CD4-positive, alpha-beta T cell treated with Interferon alpha-2 for 1 hour (primary cell): ENCODE measurements at regions not wholly inside any gene's neighbourhood (a gene's known extent, or its start where the extent isn't known, plus 50 kb on each side); places are given as distances from the start of the nearest gene placed in this dataset.
"Not testable (repeated sequence)": the region's sequence is repeated elsewhere in the genome, so short reads cannot be mapped to it uniquely, and the experiment has no call there.

Experiments used
- DNase-seq, 2 donors: peaks; one replicate each; pipeline ENCODE4 v3.0.0-alpha.2; 2020 to 2022

DNA sequence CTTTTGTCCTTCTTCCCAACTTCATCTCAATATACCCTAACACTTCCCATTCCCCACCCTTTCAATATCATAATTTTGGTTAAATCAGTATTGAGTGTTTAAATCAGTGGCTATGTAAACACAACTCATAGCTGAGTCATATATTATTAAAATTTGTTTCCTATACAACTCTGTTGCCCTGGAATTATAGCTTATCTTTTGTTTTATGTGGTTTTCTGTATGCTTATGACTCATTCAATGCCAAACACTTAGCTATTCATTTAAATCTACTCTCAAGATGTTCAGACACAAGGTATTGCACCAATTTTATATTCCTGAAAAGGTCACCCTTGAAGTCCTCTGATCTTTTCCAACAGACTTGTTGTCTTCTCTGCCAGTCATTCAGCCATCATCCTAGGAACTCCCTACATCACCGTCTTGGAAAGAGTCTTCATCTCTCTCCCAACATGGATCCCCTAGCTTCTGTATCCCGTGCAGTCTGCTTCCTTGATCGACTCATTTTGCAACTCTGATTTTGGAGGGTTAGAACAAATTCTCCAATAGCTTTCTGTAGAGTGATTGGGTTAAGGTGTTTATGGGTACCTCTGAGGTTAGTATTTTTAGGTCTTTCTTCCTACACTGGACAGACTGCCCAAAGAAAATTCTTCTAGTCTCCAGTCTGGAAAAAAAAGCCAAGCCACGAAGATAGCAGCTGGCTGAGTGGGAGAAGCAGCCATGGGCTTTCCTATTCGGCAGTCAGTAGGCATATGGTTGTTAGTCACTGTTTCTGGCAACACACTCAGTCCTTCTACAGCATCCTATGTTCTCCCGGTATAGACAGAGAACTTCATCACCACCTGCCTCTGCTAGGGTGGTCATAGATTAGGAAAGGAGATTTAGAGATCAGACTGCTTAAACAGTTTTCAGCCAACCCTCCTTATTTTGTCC is 102.1 kb downstream of the CRPPA start:
- no peak for DNase-seq

DNA sequence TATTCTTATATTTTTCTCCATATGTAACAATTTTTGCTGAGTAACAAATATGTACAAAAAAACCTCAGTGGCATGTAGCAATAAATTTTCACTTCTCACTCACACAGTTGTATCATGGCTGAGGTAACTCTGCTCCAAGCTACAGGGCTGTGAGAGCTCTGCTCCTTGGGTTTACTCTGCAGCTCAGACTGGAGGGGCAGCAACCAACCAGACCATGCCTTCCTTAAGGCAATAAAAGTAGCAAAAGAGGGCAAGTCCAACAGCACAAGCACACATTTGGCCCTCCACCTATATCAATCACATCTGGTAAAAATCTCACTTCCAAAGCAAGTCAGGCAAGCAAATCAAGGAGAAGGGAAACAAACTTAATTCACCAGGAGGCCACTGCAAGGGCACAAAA is 102.9 kb downstream of the CRPPA start:
- DNase-seq, result no peak

DNA sequence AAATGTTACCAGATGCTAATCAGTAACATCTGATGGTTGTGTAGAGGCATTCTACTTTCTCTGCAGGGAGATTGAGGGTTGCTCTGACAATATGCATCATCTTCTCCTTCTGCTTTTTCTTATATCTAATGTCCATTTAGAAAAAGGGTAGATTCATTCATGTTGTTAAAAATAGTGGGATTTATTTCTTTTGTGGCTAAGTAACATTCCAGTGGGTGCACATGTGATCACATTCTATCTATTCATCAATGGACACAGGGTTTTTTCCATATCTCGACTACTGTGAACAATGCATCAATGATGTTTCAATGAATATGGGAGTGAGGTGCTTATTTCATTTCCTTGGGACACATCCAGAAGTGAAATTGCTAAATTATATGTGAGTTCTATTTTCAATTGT is 103.9 kb downstream of the CRPPA start:
- no peak for DNase-seq

DNA sequence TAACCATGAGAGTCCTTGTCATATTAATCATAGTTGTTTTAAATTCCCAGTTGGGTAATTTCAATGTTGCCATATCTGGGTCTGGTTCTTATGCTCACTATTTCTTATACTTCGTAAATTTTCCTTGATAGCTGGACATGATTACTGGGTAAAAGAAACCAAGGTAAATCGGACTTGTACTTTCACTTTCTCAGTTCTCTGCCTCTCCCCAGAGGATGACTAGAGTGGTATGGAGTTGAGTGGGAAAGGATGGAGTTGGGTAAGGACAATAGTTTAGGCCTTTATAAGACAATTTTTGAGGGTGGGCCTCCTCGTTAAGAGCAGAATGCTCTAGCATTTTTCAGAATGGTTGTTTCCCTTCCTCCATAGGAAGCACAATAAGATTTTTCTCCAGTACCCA is 106.1 kb downstream of the CRPPA start:
- DNase-seq, result no peak

DNA sequence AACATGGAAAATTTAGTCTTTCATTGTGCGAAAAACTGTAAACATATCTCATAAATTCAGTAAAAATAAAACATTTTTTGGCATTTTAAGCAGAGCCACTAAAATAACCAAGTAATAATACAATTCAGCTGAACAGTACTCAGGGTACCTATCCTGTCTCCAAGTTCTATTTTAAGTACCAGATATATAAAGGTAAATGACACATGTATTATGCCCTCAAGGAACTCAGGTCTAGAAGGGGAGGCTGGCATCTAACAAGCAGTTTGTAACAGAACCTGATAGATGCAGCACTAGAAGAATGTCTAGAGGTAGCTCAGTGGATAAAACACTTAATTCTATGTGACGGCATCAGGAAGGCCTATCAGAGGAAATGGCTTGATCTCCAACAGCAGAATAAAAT is 112.2 kb downstream of the CRPPA start:
- no peak for DNase-seq

DNA sequence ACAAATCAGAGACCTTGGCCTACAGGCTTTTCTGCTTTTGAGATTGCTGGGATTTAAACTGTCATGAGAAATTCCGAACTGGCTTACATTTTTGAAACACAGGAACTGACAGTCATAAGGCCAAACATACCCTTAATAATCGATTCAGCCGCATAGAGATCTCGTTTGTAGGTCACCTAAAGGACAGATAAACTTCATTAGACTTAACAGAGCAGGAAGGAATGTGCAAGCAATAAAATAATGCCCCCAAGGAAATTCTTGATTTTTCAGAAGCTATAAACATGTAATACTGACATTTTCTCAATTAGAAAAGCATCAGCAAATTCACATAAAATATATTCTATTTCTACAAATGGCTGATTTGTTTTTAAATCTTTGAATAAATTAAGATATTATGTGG is 120.0 kb downstream of the CRPPA start:
- DNase-seq, result no peak

DNA sequence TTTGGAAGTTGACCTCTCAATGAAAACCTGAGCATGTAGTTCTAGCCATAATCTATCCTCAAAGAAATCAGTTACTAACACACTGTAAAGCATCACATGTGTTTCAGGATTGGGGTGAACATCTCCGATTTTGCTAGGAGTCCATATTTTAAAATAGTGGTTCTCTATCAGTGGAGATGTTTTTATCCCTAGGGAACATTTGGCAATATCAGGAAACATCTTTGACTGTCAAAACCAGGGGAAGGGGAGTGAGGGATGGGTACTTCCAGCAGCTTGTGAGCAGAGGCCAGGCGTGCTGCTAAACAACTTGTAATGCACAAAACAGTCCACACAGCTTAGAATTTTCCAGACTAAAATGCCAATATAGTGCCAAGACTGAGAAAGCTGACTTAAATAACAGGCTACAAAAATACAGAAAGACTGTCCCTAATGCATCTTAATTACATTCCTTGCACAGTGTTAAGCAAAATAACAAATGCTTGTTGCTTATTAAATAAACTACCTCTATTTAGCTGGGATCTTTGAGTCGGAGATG is 120.9 kb downstream of the CRPPA start:
- no peak for DNase-seq

DNA sequence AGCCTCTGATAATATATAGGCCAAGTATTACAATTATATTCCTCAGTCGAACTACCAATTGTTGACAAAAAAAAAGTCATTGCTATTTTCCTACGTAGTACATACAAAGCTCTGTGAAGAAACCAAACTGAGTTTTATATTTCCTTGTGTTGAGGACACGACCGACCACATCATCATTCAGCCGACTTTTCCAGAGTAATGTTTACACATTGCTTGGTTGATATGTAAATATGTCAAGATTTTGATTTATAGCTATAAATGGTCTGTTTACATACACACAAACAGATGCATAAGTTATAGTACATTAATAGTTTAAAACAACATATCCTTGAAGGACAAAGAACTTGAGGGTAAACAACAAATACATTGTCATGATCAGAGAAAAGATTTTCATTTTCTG is 121.5 kb downstream of the CRPPA start:
- no peak for DNase-seq

DNA sequence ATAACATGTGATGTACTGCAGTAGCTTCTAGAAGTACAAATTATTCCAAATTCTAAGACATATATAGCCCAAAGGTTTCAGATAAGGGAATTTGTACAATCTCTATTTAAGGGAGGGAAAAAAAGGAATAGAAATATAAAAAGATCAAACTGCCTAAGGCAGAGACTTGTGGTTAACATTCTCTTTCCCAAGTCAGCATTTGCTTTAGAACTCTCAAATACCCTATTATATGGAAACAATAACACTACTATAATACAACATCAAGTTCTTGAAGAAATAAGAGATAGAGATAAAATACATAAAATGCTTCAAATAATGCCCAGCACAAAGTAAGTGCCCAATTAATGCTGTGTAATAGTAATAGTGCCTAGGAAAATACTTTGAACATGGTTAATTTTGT is 123.1 kb downstream of the CRPPA start:
- DNase-seq, result no peak

DNA sequence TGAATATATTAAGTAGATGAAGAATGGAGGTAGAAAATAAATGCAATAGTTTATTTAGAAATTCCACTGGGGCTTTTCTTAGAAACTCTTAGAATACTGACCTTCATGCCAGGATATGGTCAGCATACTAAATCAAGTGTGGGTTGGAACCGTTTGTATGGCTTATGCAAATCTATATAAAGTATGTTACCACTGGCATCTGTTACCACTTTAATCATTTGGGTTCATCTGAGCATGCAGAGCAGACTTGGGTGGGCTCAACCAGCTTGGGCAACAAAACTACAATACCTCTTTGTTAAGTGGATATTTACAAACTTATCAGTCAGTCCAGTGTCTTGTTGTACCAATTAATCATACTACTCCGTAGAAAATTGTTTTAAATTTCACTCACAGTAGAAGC is 125.8 kb downstream of the CRPPA start:
- no peak for DNase-seq

DNA sequence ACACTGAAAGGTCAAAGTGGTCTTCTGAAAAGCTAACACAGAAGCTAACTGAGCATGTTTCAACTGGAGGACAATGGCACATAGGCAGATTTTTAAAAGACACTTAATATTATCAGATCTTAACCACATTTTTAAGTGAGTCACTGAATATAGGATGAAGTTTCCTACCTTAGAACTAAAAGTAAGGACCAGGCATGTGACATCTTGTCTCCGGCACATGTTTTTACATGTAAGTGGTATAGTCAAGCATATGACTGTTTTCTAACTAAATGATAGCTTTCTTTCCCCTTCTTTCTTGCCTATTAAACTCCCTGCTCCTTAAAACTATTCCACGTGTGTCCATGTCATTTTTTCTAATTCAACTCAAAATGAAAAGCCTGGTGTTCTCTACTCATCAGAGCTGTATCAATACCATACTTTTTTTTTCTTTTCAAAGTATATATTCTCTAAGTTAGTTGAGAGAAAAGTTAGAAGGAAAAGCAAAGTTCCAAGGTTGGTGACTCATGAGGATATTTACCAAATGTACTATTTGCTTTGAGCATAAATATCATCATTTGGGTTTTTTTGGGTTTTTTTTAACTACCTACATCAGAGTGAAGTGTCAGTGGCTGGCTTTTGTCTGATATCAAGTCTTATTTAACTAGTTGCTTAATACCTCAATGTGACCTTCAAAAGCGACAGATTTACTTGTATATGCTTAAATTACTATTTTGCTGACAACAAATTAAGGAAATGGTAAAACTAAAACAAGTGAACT is 127.5 kb downstream of the CRPPA start:
- no peak for DNase-seq

DNA sequence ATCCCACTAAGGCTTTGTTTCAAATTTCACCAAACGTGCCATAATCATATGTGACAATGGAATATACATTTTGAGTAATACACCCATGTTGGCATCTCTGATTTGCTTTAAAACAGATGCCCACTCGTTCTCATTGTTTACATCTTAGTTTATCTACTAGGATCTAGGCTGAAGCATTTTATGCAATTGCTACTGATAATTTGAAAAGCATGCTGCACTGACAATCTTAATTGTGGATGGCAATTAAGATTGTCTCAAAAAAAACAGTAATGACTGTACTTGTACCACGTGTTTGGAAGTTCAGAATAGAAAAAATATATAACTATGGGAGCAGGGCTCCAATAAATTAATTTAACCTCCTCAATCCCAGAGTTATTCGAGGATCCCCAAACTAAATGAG is 136.8 kb downstream of the CRPPA start:
- DNase-seq, result no peak

DNA sequence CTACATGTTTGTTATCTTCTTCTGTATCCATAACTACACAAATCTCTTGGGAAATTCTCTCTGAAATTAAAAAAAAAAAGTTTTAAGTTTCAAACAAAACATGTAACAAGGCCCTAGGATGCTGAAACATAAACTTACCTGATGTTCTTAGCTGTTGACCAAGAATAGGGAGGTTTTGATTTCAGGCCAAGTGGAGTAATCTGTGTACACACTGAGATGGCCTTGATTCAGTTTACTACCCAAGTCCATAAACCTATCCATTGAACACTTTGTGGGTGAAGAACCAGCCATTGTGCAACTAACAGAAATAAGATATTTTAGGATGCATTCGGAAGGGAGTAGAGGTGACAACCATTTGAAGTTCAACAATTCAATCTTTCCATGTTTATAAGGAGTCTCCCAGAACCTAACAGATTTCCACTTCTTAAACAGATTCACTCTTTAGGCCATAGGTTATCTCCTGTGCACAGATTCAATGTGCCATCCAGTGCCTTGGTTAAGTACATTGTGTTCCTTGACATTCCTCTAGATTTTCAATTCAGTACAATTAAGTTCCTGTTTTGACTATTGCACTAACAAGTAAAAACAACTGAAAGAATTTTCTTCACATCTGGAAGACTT is 143.1 kb downstream of the CRPPA start:
- no peak for DNase-seq

DNA sequence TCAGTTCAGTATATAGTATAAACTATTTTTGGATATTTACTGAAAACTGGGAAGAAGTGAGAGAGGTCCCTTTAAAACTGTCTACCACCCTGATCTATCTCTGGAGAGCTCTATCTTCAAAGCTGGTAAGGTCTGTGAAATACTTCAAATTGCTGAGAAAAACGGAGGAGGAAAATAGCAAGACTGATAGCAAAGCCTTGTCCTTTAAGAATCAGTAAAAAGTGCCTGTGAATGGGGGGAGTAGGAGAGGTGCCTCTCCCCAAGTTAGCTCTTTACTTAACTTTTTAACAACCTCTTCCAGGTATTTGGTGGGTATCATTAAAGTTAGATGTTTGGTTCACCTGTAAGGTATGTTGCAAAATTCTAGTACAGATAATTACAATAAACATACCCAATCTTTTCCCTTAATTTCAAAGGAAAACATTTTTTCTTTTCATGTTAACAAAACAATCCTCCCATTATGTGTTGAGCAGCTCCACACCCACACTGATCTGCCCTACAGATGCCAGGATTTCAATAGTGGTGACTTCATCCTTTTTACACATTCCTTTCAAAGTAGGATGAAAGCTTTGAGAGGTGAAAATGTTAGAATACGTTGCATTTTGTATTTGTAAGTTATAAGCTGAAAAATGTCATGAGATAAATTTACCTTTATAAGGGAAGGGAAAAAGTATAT is 149.2 kb downstream of the CRPPA start:
- no peak for DNase-seq

DNA sequence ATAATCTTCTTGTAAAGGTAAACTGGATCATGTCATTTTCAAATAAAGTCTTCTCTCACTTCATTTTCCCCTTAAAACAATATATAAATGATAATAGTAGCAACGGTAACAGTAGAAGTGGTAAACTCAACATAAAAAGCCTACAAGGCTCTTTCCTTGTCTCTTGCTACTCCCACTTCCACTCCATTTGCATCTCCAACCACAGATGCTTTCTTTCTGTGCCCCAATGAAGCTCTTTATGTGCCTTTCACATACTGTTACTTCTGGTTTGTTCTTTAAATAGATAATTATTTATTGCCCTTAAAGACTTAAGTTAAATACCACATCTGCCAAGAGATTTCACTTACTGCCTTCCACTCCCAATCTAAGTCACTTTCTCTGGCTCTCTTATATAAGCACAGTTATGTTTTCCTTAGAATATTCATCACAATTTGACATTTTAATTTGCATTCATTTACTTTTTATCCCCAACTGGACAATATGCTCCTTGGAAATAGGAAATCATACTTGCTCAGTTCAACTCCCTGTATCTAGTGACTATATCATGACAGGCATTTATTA is 149.9 kb downstream of the CRPPA start:
- no peak for DNase-seq

DNA sequence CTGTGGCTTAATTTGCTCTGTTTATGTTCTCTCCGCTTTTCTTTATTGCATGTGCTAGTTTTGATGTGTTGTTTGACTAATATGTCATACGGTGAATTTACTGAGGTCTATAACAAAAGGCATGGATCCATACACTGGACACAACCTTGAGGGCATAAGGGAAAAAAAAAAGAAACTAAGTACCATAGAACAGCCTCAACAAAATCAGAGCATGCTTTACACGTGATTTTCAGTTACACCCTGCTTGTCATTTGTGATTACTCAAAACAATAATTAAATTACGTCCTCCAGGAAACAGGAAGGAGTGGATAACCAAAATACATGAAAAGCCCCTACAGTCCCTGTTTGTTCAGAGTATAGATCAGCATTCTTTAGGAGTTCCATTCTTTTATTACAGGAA is 150.5 kb downstream of the CRPPA start:
- no peak for DNase-seq

DNA sequence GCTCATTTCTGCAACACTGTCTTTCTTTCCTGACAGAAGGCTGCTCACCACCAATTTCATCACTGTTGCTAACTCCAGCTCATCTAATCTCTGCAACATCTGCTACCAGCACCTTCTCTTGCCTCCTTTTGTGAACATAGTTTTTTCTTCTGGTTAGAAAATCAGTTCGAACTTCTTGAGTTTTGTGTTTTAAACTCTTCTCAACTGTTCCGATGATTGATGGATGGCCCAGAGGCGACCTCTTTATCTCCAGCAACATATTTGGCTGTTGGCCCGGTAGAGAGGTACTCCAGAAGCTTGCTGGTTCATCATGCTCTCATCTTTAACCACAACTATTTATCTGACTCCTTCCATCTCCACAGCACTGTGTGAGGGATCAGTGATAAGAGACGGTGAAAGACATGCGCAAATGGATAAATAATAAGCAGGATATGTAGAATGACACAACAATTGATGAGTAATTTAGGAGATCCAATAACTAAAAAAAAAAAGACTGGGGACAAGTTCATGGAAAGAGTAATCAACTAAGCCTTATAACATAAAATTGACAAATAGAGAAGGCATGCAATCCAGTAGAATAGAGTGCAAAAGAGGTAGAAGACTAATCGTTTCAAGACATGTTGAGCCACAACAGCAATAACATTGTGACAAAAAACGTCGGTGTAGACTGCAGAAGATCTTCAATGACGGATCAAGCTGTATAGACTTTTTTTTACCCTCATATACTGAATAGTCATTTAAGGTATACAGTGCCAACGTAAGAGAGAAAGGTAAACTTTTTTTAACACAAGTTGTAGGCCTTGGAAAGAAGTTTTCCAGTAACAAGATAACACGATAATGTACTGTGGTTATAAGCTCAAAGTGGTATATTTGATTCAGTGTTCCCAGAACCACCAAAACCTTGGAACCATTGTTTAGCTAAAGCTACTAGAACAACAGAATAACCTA is 152.2 kb downstream of the CRPPA start:
- DNase-seq, result no peak

DNA sequence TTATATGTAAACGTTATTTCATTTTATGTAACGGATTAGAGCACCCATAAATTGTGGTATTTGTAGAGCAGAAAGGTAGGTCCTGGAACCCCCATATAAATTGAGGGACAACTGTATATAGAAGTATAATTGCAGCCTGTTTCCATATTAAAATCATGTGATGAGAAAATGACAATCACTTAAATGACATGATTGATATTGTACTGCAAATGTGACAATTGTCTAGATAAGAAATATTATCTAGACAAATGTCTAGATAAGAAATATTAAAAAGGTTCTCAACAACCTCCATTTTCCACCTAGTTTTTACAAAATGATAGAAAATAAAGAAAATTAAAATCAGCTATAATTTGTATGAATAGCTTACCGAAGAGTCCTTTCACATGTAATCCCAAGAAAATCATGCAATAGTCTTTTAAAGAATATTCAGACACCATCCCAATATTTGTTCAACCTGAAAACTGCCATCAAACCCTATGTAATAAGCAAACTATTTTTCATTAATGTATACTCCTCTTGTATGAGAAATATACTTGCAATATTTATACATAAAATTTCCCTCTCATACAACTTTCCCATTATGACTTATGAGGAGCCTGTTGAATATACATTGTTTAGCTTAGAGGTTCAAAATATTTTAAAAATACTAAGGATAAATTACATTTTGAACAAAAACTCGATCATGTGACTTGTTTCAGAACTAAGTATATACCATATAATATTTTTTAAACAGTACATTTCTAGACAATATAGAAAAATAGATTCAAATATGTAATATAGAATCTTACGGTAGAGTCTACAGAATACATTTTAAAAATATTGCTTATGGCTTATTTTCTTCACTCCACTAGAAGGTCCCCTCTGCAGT is 153.2 kb downstream of the CRPPA start:
- DNase-seq, result no peak

DNA sequence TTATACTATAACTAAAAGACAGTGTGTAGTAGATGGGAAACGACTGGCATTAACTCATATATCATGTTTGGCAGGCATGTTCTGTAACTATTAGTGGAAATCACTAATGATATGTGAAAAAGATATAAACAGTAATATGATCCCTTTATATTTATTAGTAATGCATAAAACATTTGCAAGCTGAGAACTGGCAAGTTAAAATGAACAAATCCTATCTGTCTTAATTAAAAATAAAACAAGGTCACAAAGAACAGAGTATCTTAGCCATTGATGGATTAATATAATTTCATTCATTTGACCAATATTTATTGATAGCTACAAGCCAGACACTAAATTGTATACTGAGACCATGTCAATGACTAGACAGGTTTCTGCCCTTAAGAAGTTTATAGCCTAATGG is 154.5 kb downstream of the CRPPA start:
- DNase-seq, result no peak

DNA sequence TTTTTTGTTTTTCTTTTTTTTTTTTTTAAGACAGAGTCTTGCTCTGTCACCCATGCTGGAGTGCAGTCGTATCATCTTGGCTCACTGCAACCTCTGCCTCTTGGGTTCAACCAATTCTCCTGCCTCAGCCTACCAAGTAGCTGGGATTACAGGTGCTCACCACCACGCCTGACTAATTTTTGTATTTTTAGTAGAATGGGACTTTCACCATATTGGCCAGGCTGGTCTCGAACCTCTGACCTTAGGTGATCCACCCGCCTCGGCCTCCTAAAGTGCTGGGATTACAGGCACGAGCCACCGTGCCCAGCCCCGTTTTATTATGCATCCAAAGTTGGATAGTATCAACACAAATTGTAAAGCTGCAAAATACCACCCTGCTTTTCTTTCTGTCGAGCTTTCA is 154.9 kb downstream of the CRPPA start:
- not testable (repeated sequence) for DNase-seq
